Type B pancreatic cell (in vitro differentiated cells): ENCODE measurements at regions not wholly inside any gene's neighbourhood (a gene's known extent, or its start where the extent isn't known, plus 50 kb on each side); places are given as distances from the start of the nearest gene placed in this dataset.
"Not testable (repeated sequence)": the region's sequence is repeated elsewhere in the genome, so short reads cannot be mapped to it uniquely, and the experiment has no call there.

Experiments
- DNase-seq: peaks from one replicate; pipeline ENCODE4 v3.0.0; 2021; ENCODE audit warnings: mixed read lengths; ENCODE audit not compliant: unreplicated experiment; ENCODE audit errors: extremely low spot score
- H3K27ac Mint-ChIP-seq: 2 replicates; pipeline ENCODE4 v1.8.0; 2021; ENCODE audit warnings: mild to moderate bottlenecking, mixed read lengths
- H3K27me3 Mint-ChIP-seq: 2 replicates; pipeline ENCODE4 v1.8.0; 2021; ENCODE audit warnings: mixed read lengths
- H3K36me3 Mint-ChIP-seq: 2 replicates; pipeline ENCODE4 v1.8.0; 2021; ENCODE audit warnings: mixed read lengths
- H3K4me1 Mint-ChIP-seq: one replicate; pipeline ENCODE4 v1.8.0; 2021; ENCODE audit warnings: mixed read lengths; ENCODE audit not compliant: unreplicated experiment
- H3K4me3 Mint-ChIP-seq: 2 replicates; pipeline ENCODE4 v1.8.0; 2021; ENCODE audit warnings: mild to moderate bottlenecking, mixed read lengths
- H3K9me3 Mint-ChIP-seq: 2 replicates; pipeline ENCODE4 v1.8.0; 2021; ENCODE audit warnings: mixed read lengths
- CTCF ChIP-seq: fragments of 200-600 bp; sonication (generic); conservative IDR thresholded peaks from 2 replicates; pipeline ENCODE4 v1.5.0; 2021; ENCODE audit warnings: antibody characterized with exemption, mild to moderate bottlenecking

DNA sequence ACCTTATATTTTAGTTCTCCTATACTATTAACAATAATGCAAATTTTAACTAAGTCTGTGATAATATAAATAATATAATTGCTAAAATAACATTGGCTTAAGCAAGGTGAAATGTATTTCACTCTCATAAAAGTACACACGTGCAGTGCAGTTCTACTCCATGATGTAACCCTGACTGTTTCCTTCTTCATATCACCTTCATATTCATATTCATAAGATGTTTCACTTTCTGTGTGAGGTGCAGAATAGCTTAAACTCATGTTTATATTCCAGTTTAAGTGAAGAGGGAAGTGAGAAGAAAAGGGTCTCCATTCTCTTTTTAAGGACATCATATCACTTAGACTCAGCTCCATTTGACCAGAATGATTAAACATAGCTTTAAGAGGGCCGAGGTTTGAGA, 1810.0 kb upstream of the PCDH10 start:
- Mint-ChIP-seq H3K27me3 (no peaks in the 10 kb centered on the region), H3K27ac (no peak overlapping the region), H3K36me3 (no peaks in the 10 kb centered on the region), H3K4me1 (no peaks in the 10 kb centered on the region), H3K9me3 (no peaks in the 10 kb centered on the region), H3K4me3 (no peak overlapping the region)
- no peak for TF ChIP-seq CTCF
- no peak for DNase-seq

- H3K9me3 Mint-ChIP-seq, result no peaks in the 10 kb centered on the region
- TF ChIP-seq CTCF, result no peak
- no peak overlapping the region for H3K27ac Mint-ChIP-seq
- no peaks in the 10 kb centered on the region for H3K27me3 Mint-ChIP-seq
- no peak overlapping the region for H3K4me3 Mint-ChIP-seq
- no peaks in the 10 kb centered on the region for H3K36me3 Mint-ChIP-seq
- DNase-seq, result no peak
- H3K4me1 Mint-ChIP-seq, result no peaks in the 10 kb centered on the region
These were observed 1804.3 kb upstream of the PCDH10 start for GRCh38 chr4:131344761-131345160.

DNA sequence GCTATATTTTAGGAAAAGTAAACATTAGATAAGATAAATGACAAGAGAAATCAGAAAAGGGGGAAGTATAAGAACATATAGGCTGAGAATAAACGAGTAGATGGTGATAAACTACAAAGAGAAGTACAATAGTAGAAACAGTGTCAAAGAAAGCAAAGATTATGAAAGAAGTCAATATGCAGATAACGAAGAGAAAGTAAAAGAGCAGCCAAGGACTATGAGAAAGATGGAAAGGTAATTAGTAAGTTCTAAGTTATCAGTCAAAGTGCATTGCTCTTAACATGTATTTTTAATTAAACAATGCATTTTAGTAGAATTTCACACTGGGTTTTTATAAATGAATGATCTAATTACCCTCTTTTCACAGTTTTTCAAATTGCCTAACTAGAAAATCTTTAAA, 1801.3 kb upstream of the PCDH10 start:
- Mint-ChIP-seq H3K9me3 (no peaks in the 10 kb centered on the region), H3K4me3 (no peak overlapping the region), H3K27ac (no peak overlapping the region), H3K36me3 (no peaks in the 10 kb centered on the region), H3K4me1 (no peaks in the 10 kb centered on the region), H3K27me3 (no peaks in the 10 kb centered on the region)
- no peak for TF ChIP-seq CTCF
- DNase-seq, result no peak

DNA sequence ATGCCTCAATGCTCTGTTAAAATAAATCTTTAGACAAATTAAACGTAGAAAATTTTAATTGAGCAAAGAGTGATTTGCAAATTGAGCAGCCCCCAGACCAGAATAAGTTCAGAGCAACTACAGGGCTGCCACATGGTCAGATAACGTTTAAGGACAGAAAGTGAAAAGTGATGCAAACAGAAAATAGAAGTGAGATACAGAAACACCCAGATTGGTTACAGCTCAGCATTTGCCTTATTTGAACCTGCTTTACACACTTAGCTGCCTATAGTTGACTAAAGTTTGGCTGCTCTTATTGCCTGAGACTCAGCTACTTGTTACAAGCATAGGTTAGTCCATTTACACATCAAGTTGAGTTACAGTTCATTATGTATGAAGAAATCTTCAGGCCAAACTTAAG, 1800.8 kb upstream of the PCDH10 start:
- H3K4me1 Mint-ChIP-seq, result no peaks in the 10 kb centered on the region
- H3K27me3 Mint-ChIP-seq, result no peaks in the 10 kb centered on the region
- no peak overlapping the region for H3K27ac Mint-ChIP-seq
- peaks cover under 1% of the 10 kb centered on the region for H3K9me3 Mint-ChIP-seq
- DNase-seq, result no peak
- TF ChIP-seq CTCF, result no peak
- no peaks in the 10 kb centered on the region for H3K36me3 Mint-ChIP-seq
- H3K4me3 Mint-ChIP-seq, result no peak overlapping the region

DNA sequence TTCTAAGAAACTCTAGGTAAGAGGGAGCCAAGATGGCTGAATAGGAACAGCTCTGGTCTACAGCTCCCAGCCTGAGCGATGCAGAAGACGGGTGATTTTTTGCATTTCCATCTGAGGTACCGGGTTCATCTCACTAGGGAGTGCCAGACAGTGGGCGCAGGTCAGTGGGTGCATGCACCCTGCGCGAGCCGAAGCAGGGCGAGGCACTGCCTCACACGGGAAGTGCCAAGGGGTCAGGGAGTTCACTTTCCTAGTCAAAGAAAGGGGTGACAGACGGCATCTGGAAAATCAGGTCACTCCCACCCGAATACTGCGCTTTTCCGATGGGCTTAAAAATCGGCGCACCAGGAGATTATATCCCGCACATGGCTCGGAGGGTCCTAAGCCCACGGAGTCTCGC, 1796.7 kb upstream of the PCDH10 start:
- H3K36me3 Mint-ChIP-seq, DNase-seq, H3K4me3 Mint-ChIP-seq, H3K27ac Mint-ChIP-seq, H3K27me3 Mint-ChIP-seq, H3K9me3 Mint-ChIP-seq, H3K4me1 Mint-ChIP-seq: not testable (repeated sequence)

DNA sequence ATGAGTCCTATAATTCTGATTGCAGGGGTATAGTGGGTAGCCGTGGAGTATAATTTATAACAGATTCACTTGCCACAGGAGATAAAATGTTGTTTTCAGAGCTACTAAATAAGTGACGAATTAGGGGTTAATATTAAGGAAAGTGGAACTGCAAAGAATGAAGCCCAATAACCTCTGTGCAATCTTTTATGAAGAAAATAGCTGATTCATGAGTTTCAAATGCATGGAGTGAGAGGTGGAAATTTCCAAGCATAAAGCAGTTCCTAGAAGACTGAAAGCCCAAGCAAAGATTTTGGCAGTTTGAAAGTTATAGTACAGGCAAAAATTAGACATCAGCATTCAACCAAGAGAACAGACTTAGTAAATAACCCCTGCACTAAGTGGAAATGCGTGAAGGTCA, 1782.4 kb upstream of the PCDH10 start:
- TF ChIP-seq CTCF, result no peak
- Mint-ChIP-seq H3K36me3 (no peaks in the 10 kb centered on the region), H3K9me3 (no peaks in the 10 kb centered on the region), H3K4me3 (no peak overlapping the region), H3K27me3 (no peaks in the 10 kb centered on the region), H3K4me1 (peaks cover 7% of the 10 kb centered on the region), H3K27ac (no peak overlapping the region)
- DNase-seq, result no peak
